ENCODE measurements at regions not wholly inside any gene's neighbourhood (a gene's known extent, or its start where the extent isn't known, plus 50 kb on each side); places are given as distances from the start of the nearest gene placed in this dataset.
A peak's percentile ranks its signal among the peaks of the same experiment; 100 is the strongest.

- H3K9me3 ChIP-seq: no peaks in the 10 kb centered on the region
- H3K27ac ChIP-seq: no peak overlapping the region
- no peak for DNase-seq
Observed at GRCh38 chr7:156510966-156511365, 129.6 kb upstream of the RNF32 start.

GRCh38 chr7:156509216-156509615, 131.4 kb upstream of the RNF32 start:
- whole genome bisulfite sequencing, 2 donors: 89 to 95% methylated on average over 3 of the region's 3 CpGs
- no peaks in the 10 kb centered on the region for H3K9me3 ChIP-seq
- peaks cover 5 to 12% of the 10 kb centered on the region in 2 donors for H3K4me1 ChIP-seq
- H3K27ac ChIP-seq: no peak overlapping the region
- no peak for TF ChIP-seq POLR2A (IDR thresholded peaks at IDR 0.05)
- H3K4me3 ChIP-seq (replicated peaks in 1 of 3): no peak overlapping the region
- no peak for DNase-seq
- H3K36me3 ChIP-seq: no peaks in the 10 kb centered on the region
- no peaks in the 10 kb centered on the region for H3K27me3 ChIP-seq
- intact Hi-C loops (cut with DNase I): no loop called here

More at GRCh38 chr7:156510966-156511365, 129.6 kb upstream of the RNF32 start:
- no peaks in the 10 kb centered on the region for H3K4me1 ChIP-seq
- TF ChIP-seq CTCF (IDR thresholded peaks at IDR 0.05): no peak
- H3K4me3 ChIP-seq (replicated peaks in 1 of 3): no peak overlapping the region
- H3K27me3 ChIP-seq: no peaks in the 10 kb centered on the region
- intact Hi-C loops (cut with DNase I): no loop called here
- H3K36me3 ChIP-seq: no peaks in the 10 kb centered on the region

- TF ChIP-seq POLR2A (IDR thresholded peaks at IDR 0.05) (no peak), CTCF (IDR thresholded peaks at IDR 0.05) (no peak)
- peaks cover 8 to 18% of the 10 kb centered on the region in 2 donors for H3K4me1 ChIP-seq
- H3K27me3 ChIP-seq: no peaks in the 10 kb centered on the region
- no peak overlapping the region for H3K4me3 ChIP-seq (replicated peaks in 1 of 3)
- H3K36me3 ChIP-seq: no peaks in the 10 kb centered on the region
- peak overlapping the region in 2 of 3 donors; percentile 92 to 97 for H3K27ac ChIP-seq
- intact Hi-C loops (cut with DNase I): no loop called here
- no peak for DNase-seq
- WGBS, 2 donors: 85 to 93% methylated on average over 10 of the region's 10 CpGs
- no peaks in the 10 kb centered on the region for H3K9me3 ChIP-seq
Observed at GRCh38 chr7:156505876-156506275, 134.7 kb upstream of the RNF32 start.

GRCh38 chr7:156504687-156505545, 135.7 kb upstream of the RNF32 start:
- H3K27me3 ChIP-seq: no peaks in the 10 kb centered on the region
- no peaks in the 10 kb centered on the region for H3K9me3 ChIP-seq
- H3K4me1 ChIP-seq: peaks cover 8 to 18% of the 10 kb centered on the region in 2 donors
- H3K27ac ChIP-seq: peak overlapping the region; percentile 83 to 97 (median 94)
- no peaks in the 10 kb centered on the region for H3K36me3 ChIP-seq
- DNase-seq: peak; percentile 98 to 100
- 48 to 55% methylated on average over 13 to 22 of the region's 27 CpGs for WGBS, 2 donors
- TF ChIP-seq CTCF (IDR thresholded peaks at IDR 0.05) (no peak), POLR2A (IDR thresholded peaks at IDR 0.05) (peak in 1 of 2 donors; percentile 46)
- intact Hi-C loops (cut with DNase I): no loop called here
- no peak overlapping the region for H3K4me3 ChIP-seq (replicated peaks in 1 of 3)

- no peaks in the 10 kb centered on the region for H3K9me3 ChIP-seq
- no peak for TF ChIP-seq POLR2A (IDR thresholded peaks at IDR 0.05)
- TF ChIP-seq CTCF (IDR thresholded peaks at IDR 0.05): no peak
- no peaks in the 10 kb centered on the region for H3K36me3 ChIP-seq
- H3K27ac ChIP-seq: peak overlapping the region; percentile 83 to 97 (median 94)
- WGBS, 2 donors: 88 to 91% methylated on average over 17 of the region's 17 CpGs
- no peak for DNase-seq
- no peak overlapping the region for H3K4me3 ChIP-seq (replicated peaks in 1 of 3)
- intact Hi-C loops (cut with DNase I): no loop called here
- H3K4me1 ChIP-seq: peaks cover 8 to 18% of the 10 kb centered on the region in 2 donors
- H3K27me3 ChIP-seq: no peaks in the 10 kb centered on the region
Observed at GRCh38 chr7:156504006-156504405, 136.6 kb upstream of the RNF32 start.

Measured in thyroid gland (tissue), 4 donors.